ENCODE measurements at regions not wholly inside any gene's neighbourhood (a gene's known extent, or its start where the extent isn't known, plus 50 kb on each side); places are given as distances from the start of the nearest gene placed in this dataset.

DNA sequence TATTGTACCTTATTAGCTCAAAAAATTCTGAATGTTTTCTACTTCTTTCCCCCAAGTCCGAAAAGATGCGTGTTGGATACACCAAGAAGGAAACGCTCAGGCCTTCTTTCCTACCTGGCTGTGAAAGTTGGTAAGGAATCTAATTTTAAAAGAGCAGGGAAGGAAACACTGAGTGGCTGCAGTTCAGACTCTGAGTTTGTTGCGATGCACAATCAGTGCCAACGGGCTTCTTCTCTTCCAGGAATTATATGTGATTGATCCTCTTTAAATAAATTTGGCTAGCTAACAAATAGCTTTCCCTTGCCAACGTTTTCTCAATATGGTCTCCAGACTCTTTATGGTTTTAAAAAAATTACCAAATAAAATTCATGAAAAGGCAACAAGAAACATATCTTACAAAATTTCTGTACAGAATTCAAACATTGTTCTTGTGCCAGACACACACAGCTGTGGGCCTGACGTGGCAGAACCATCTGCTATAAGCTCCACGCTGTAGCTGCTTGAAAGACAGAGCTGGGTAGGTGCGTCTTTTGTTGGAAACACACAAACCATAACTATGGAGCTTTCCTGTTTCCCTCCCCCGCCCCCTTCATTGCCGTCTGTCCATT is 493.1 kb downstream of the ZNF608 start:
- H3K9me3 ChIP-seq (ENCODE audit: low read depth, low read length, poor library complexity, severe bottlenecking), result no peaks in the 10 kb centered on the region
- H3K4me3 ChIP-seq (ENCODE audit: low read depth, low read length, poor library complexity, severe bottlenecking), result no peak overlapping the region
- no peak overlapping the region for H3K27ac ChIP-seq (ENCODE audit: low read depth, low read length, poor library complexity, severe bottlenecking)
- no peak for DNase-seq (ENCODE audit: low spot score)
- H3K4me1 ChIP-seq (ENCODE audit: insufficient read depth, low read length, poor library complexity, severe bottlenecking), result no peaks in the 10 kb centered on the region
- no peak for TF ChIP-seq EZH2 (IDR thresholded peaks at IDR 0.05; ENCODE audit: borderline replicate concordance, low read depth, low read length, poor library complexity, severe bottlenecking)
- TF ChIP-seq, protein P1, sequence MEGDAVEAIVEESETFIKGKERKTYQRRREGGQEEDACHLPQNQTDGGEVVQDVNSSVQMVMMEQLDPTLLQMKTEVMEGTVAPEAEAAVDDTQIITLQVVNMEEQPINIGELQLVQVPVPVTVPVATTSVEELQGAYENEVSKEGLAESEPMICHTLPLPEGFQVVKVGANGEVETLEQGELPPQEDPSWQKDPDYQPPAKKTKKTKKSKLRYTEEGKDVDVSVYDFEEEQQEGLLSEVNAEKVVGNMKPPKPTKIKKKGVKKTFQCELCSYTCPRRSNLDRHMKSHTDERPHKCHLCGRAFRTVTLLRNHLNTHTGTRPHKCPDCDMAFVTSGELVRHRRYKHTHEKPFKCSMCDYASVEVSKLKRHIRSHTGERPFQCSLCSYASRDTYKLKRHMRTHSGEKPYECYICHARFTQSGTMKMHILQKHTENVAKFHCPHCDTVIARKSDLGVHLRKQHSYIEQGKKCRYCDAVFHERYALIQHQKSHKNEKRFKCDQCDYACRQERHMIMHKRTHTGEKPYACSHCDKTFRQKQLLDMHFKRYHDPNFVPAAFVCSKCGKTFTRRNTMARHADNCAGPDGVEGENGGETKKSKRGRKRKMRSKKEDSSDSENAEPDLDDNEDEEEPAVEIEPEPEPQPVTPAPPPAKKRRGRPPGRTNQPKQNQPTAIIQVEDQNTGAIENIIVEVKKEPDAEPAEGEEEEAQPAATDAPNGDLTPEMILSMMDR (conservative IDR thresholded peaks at IDR 0.05; ENCODE audit: low read depth, low read length), result no peak
- ChIA-PET CTCF (no interaction called here), POLR2A (ENCODE audit: low non-redundant PET) (interaction anchor here (0.6 kb wide), 1 partner anchor 167 kb away, joined by 3 read pairs; no protein-coding TSS in a partner anchor)
- no TSS peak for BruUV-seq (replicated peaks)
- intact Hi-C loops (cut with micrococcal nuclease; ENCODE audit: unreplicated experiment), result no loop called here
- no peaks in the 10 kb centered on the region for H3K36me3 ChIP-seq (ENCODE audit: insufficient read depth, low read length, poor library complexity, severe bottlenecking)
- no peaks in the 10 kb centered on the region for H3K27me3 ChIP-seq (replicated peaks; ENCODE audit: insufficient read depth, low read depth, low read length, poor library complexity)

DNA sequence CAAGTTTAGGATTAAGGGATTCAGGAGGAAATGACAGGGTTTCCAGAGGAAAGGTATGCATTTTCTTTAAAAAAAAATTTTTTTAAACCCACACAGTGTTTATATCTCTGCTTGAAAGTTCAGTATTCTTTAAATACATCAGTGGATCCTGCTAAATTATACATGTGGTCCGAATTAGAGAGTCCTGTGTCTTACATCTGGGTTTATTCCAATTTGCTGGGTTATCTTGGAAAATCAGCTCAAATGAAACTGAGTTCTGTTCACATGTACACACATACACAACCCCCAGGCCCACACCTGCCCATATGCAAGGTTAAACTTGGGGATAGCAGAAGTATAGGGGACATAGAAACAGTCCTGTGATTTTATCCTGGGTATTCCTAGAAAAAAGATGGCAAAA is 493.7 kb downstream of the ZNF608 start:
- CTCF ChIA-PET, result no interaction called here
- POLR2A ChIA-PET (ENCODE audit: low non-redundant PET), result no interaction called here
- no peak for DNase-seq (ENCODE audit: low spot score)
- no peak overlapping the region for H3K4me3 ChIP-seq (ENCODE audit: low read depth, low read length, poor library complexity, severe bottlenecking)
- TF ChIP-seq EZH2 (IDR thresholded peaks at IDR 0.05; ENCODE audit: borderline replicate concordance, low read depth, low read length, poor library complexity, severe bottlenecking), result no peak
- TF ChIP-seq, protein P1 (conservative IDR thresholded peaks at IDR 0.05; ENCODE audit: low read depth, low read length), result no peak
- no peaks in the 10 kb centered on the region for H3K9me3 ChIP-seq (ENCODE audit: low read depth, low read length, poor library complexity, severe bottlenecking)
- H3K4me1 ChIP-seq (ENCODE audit: insufficient read depth, low read length, poor library complexity, severe bottlenecking), result no peaks in the 10 kb centered on the region
- intact Hi-C loops (cut with micrococcal nuclease; ENCODE audit: unreplicated experiment), result no loop called here
- no peaks in the 10 kb centered on the region for H3K36me3 ChIP-seq (ENCODE audit: insufficient read depth, low read length, poor library complexity, severe bottlenecking)
- no TSS peak for BruUV-seq (replicated peaks)
- no peak overlapping the region for H3K27ac ChIP-seq (ENCODE audit: low read depth, low read length, poor library complexity, severe bottlenecking)
- H3K27me3 ChIP-seq (replicated peaks; ENCODE audit: insufficient read depth, low read depth, low read length, poor library complexity), result no peaks in the 10 kb centered on the region

DNA sequence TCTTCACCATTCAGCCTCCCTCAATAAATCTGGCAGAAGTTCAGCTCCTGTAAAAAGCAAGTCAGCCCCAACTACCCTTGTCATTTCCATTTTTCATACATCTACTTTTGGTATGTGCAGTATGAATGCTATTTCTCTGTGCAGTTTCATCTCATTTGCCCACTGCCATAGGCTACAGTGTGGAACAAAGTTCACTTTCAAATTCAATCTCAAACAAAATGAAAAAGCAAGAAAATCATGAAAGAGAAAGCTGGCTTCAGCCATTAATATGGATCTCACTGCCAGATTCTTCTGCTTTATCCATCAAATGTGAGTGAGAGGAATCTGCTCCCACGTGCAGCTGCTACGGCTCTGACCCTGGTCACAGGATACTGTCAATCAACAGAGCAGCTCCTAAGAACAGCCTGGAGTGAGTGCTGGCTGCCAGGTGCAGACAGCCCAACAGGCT is 494.2 kb downstream of the ZNF608 start:
- Histone ChIP-seq H3K36me3 (ENCODE audit: insufficient read depth, low read length, poor library complexity, severe bottlenecking) (no peaks in the 10 kb centered on the region), H3K4me3 (ENCODE audit: low read depth, low read length, poor library complexity, severe bottlenecking) (no peak overlapping the region), H3K9me3 (ENCODE audit: low read depth, low read length, poor library complexity, severe bottlenecking) (no peaks in the 10 kb centered on the region), H3K27ac (ENCODE audit: low read depth, low read length, poor library complexity, severe bottlenecking) (no peak overlapping the region), H3K4me1 (ENCODE audit: insufficient read depth, low read length, poor library complexity, severe bottlenecking) (no peaks in the 10 kb centered on the region), H3K27me3 (replicated peaks; ENCODE audit: insufficient read depth, low read depth, low read length, poor library complexity) (no peaks in the 10 kb centered on the region)
- no peak for DNase-seq (ENCODE audit: low spot score)
- ChIA-PET POLR2A (ENCODE audit: low non-redundant PET) (no interaction called here), CTCF (no interaction called here)
- intact Hi-C loops (cut with micrococcal nuclease; ENCODE audit: unreplicated experiment), result no loop called here
- no TSS peak for BruUV-seq (replicated peaks)
- TF ChIP-seq EZH2 (IDR thresholded peaks at IDR 0.05; ENCODE audit: borderline replicate concordance, low read depth, low read length, poor library complexity, severe bottlenecking), result no peak
- TF ChIP-seq, protein P1 (conservative IDR thresholded peaks at IDR 0.05; ENCODE audit: low read depth, low read length), result no peak
